ENCODE measurements at regions not wholly inside any gene's neighbourhood (a gene's known extent, or its start where the extent isn't known, plus 50 kb on each side); places are given as distances from the start of the nearest gene placed in this dataset.

GRCh38 chr7:8871716-8872115 is 438.3 kb downstream of the NXPH1 start:
- H3K4me3 ChIP-seq (replicated peaks in 1 of 2; ENCODE audit: low read depth in 1 of 2, low read length in 2 of 2): no peak overlapping the region
- no peak for DNase-seq (ENCODE audit: low read depth, low spot score)
- no peaks in the 10 kb centered on the region for H4K20me1 ChIP-seq (ENCODE audit: insufficient read depth)
- ChIA-PET RAD21 (ENCODE audit: low non-redundant PET in 1 of 2, low total read pairs in 2 of 2, uncharacterized antibody in 2 of 2, unreplicated experiment in 2 of 2) (no interaction called here), POLR2A (no interaction called here), CTCF (no interaction called here)
- no peaks in the 10 kb centered on the region for H3K36me3 ChIP-seq (ENCODE audit: control insufficient read depth in 1 of 2, insufficient read depth in 2 of 2, low read length in 2 of 2)
- no peaks in the 10 kb centered on the region for H3K79me2 ChIP-seq (ENCODE audit: insufficient read depth, low read length)
- no TSS peak for BruUV-seq (replicated peaks)
- no peaks in the 10 kb centered on the region for H3K9me2 ChIP-seq (ENCODE audit: insufficient read depth)
- H3K4me2 ChIP-seq (ENCODE audit: low read length): no peak overlapping the region
- TF ChIP-seq SIN3A (IDR thresholded peaks at IDR 0.05; ENCODE audit: low read depth) (no peak), ELF1 (IDR thresholded peaks at IDR 0.05; ENCODE audit: borderline replicate concordance, low read depth) (no peak), MAX (IDR thresholded peaks at IDR 0.05) (no peak), EGR1 (IDR thresholded peaks at IDR 0.05; ENCODE audit: low read depth) (no peak), EZH2phosphoT487 (IDR thresholded peaks at IDR 0.05; ENCODE audit: borderline replicate concordance) (no peak), JUND (IDR thresholded peaks at IDR 0.05) (no peak), TCF7L2 (IDR thresholded peaks at IDR 0.05; ENCODE audit: borderline replicate concordance, extremely low read depth, insufficient read depth, insufficient read length) (no peak), RAD21 (IDR thresholded peaks at IDR 0.05; ENCODE audit: low read depth) (no peak), SP1 (IDR thresholded peaks at IDR 0.05; ENCODE audit: low read depth) (no peak), ZFX (IDR thresholded peaks at IDR 0.05) (no peak), CBX3 (IDR thresholded peaks at IDR 0.05; ENCODE audit: low read depth) (no peak)
- TF ChIP-seq, protein P1, sequence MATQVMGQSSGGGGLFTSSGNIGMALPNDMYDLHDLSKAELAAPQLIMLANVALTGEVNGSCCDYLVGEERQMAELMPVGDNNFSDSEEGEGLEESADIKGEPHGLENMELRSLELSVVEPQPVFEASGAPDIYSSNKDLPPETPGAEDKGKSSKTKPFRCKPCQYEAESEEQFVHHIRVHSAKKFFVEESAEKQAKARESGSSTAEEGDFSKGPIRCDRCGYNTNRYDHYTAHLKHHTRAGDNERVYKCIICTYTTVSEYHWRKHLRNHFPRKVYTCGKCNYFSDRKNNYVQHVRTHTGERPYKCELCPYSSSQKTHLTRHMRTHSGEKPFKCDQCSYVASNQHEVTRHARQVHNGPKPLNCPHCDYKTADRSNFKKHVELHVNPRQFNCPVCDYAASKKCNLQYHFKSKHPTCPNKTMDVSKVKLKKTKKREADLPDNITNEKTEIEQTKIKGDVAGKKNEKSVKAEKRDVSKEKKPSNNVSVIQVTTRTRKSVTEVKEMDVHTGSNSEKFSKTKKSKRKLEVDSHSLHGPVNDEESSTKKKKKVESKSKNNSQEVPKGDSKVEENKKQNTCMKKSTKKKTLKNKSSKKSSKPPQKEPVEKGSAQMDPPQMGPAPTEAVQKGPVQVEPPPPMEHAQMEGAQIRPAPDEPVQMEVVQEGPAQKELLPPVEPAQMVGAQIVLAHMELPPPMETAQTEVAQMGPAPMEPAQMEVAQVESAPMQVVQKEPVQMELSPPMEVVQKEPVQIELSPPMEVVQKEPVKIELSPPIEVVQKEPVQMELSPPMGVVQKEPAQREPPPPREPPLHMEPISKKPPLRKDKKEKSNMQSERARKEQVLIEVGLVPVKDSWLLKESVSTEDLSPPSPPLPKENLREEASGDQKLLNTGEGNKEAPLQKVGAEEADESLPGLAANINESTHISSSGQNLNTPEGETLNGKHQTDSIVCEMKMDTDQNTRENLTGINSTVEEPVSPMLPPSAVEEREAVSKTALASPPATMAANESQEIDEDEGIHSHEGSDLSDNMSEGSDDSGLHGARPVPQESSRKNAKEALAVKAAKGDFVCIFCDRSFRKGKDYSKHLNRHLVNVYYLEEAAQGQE (IDR thresholded peaks at IDR 0.05; ENCODE audit: low read depth): no peak
- no peak for ATAC-seq
- H3K4me1 ChIP-seq (ENCODE audit: control insufficient read depth in 1 of 2, insufficient read depth in 2 of 2, low read length in 2 of 2): no peaks in the 10 kb centered on the region
- no peak overlapping the region for H3K27ac ChIP-seq (ENCODE audit: low read depth, low read length)
- H2AFZ ChIP-seq (ENCODE audit: low read depth, low read length, poor library complexity, severe bottlenecking): no peak overlapping the region
- intact Hi-C loops (cut with micrococcal nuclease): no loop called here
- no peaks in the 10 kb centered on the region for H3K27me3 ChIP-seq (ENCODE audit: insufficient read depth, low read length)
- peaks cover 3% of the 10 kb centered on the region in 2 experiments; a peak in 2 of 4 replicates for H3K9me3 ChIP-seq (ENCODE audit: control insufficient read depth in 1 of 2, insufficient read depth in 1 of 2, low read depth in 1 of 2, low read length in 2 of 2)
- no peak overlapping the region for H3K9ac ChIP-seq (ENCODE audit: low read length)
